ENCODE measurements at regions not wholly inside any gene's neighbourhood (a gene's known extent, or its start where the extent isn't known, plus 50 kb on each side); places are given as distances from the start of the nearest gene placed in this dataset.
"Not testable (repeated sequence)": the region's sequence is repeated elsewhere in the genome, so short reads cannot be mapped to it uniquely, and the experiment has no call there.

- intact Hi-C loops (cut with DNase I, micrococcal nuclease) = no loop called here
- ATAC-seq (no peak), DNase-seq (no peak)
These were observed 305.7 kb downstream of the CYRIA start for GRCh38 chr2:16359961-16360360.

- no peak for DNase-seq
- ATAC-seq = no peak
- intact Hi-C loops (cut with DNase I, micrococcal nuclease) = no loop called here
These were observed 308.4 kb downstream of the CYRIA start for GRCh38 chr2:16357188-16357587.

- ATAC-seq = no peak
- intact Hi-C loops (cut with DNase I, micrococcal nuclease) = no loop called here
- DNase-seq = no peak
These were observed 314.1 kb downstream of the CYRIA start for GRCh38 chr2:16351541-16351940.

GRCh38 chr2:16351137-16351536 lies 314.5 kb downstream of the CYRIA start:
- ATAC-seq (no peak), DNase-seq (no peak)
- intact Hi-C loops (cut with DNase I, micrococcal nuclease) = no loop called here

- DNase-seq = no peak
- intact Hi-C loops (cut with DNase I, micrococcal nuclease) = no loop called here
- ATAC-seq = no peak
These were observed 315.4 kb downstream of the CYRIA start for GRCh38 chr2:16350211-16350610.

GRCh38 chr2:16349811-16350210 lies 315.8 kb downstream of the CYRIA start:
- no peak for DNase-seq
- ATAC-seq = no peak
- intact Hi-C loops (cut with DNase I, micrococcal nuclease) = no loop called here

- DNase-seq (no peak), ATAC-seq (no peak)
- intact Hi-C loops (cut with DNase I, micrococcal nuclease) = no loop called here
These were observed 316.7 kb downstream of the CYRIA start for GRCh38 chr2:16348821-16349515.

GRCh38 chr2:16346671-16347070 lies 319.0 kb downstream of the CYRIA start:
- ATAC-seq = no peak
- intact Hi-C loops (cut with DNase I, micrococcal nuclease) = no loop called here
- DNase-seq = no peak

GRCh38 chr2:16345231-16345630 lies 320.4 kb downstream of the CYRIA start:
- DNase-seq; ATAC-seq; intact Hi-C loops (cut with DNase I, micrococcal nuclease): not testable (repeated sequence)

GRCh38 chr2:16339206-16339605 lies 326.4 kb downstream of the CYRIA start:
- DNase-seq (no peak), ATAC-seq (no peak)
- intact Hi-C loops (cut with DNase I, micrococcal nuclease) = no loop called here

GRCh38 chr2:16338026-16338425 lies 327.6 kb downstream of the CYRIA start:
- intact Hi-C loops (cut with DNase I, micrococcal nuclease) = no loop called here
- DNase-seq = no peak
- ATAC-seq = no peak

- intact Hi-C loops (cut with DNase I, micrococcal nuclease) = no loop called here
- DNase-seq (no peak), ATAC-seq (no peak)
These were observed 328.7 kb downstream of the CYRIA start for GRCh38 chr2:16336916-16337315.

GRCh38 chr2:16336491-16336890 lies 329.1 kb downstream of the CYRIA start:
- intact Hi-C loops (cut with DNase I, micrococcal nuclease) = no loop called here
- no peak for ATAC-seq
- DNase-seq = no peak

- DNase-seq (no peak), ATAC-seq (no peak)
- intact Hi-C loops (cut with DNase I, micrococcal nuclease) = no loop called here
These were observed 329.7 kb downstream of the CYRIA start for GRCh38 chr2:16335947-16336346.

- DNase-seq = no peak
- intact Hi-C loops (cut with DNase I, micrococcal nuclease) = no loop called here
- ATAC-seq = no peak
These were observed 330.1 kb downstream of the CYRIA start for GRCh38 chr2:16335604-16335930.

GRCh38 chr2:16334886-16335603 lies 330.6 kb downstream of the CYRIA start:
- DNase-seq (no peak), ATAC-seq (no peak)
- intact Hi-C loops (cut with DNase I, micrococcal nuclease) = no loop called here

- intact Hi-C loops (cut with DNase I, micrococcal nuclease) = no loop called here
- ATAC-seq (no peak), DNase-seq (no peak)
These were observed 331.3 kb downstream of the CYRIA start for GRCh38 chr2:16334366-16334765.

- intact Hi-C loops (cut with DNase I, micrococcal nuclease) = no loop called here
- no peak for DNase-seq
- no peak for ATAC-seq
These were observed 332.0 kb downstream of the CYRIA start for GRCh38 chr2:16333681-16334080.

- no peak for DNase-seq
- intact Hi-C loops (cut with DNase I, micrococcal nuclease) = no loop called here
- no peak for ATAC-seq
These were observed 332.7 kb downstream of the CYRIA start for GRCh38 chr2:16332681-16333557.

GRCh38 chr2:16331772-16332171 lies 333.9 kb downstream of the CYRIA start:
- intact Hi-C loops (cut with DNase I, micrococcal nuclease) = no loop called here
- DNase-seq (no peak), ATAC-seq (no peak)

Measured in left colon (tissue), 2 donors.